GM19035 (cell line): ENCODE measurements at regions not wholly inside any gene's neighbourhood (a gene's known extent, or its start where the extent isn't known, plus 50 kb on each side); places are given as distances from the start of the nearest gene placed in this dataset.
"Not testable (repeated sequence)": the region's sequence is repeated elsewhere in the genome, so short reads cannot be mapped to it uniquely, and the experiment has no call there.

Experiments used
- ATAC-seq: cut with Tn5 transposase; IDR thresholded peaks from one replicate; pipeline ENCODE4 v1.9.1; 2021; ENCODE audit not compliant: unreplicated experiment

- no peak for ATAC-seq
Observed at GRCh38 chr3:10625323-10625722, 119.9 kb upstream of the ATP2B2 start.

- ATAC-seq = no peak
Observed at GRCh38 chr3:10627884-10628572, 122.6 kb upstream of the ATP2B2 start.

GRCh38 chr3:10628891-10629670 is 123.7 kb upstream of the ATP2B2 start:
- ATAC-seq = no peak

- no peak for ATAC-seq
Observed at GRCh38 chr3:10629671-10630040, 124.3 kb upstream of the ATP2B2 start.

GRCh38 chr3:10631224-10631623 is 125.8 kb upstream of the ATP2B2 start:
- ATAC-seq = no peak

- no peak for ATAC-seq
Observed at GRCh38 chr3:10632125-10632524, 126.7 kb upstream of the ATP2B2 start.

GRCh38 chr3:10632741-10633140 is 127.4 kb upstream of the ATP2B2 start:
- ATAC-seq = no peak

GRCh38 chr3:10635446-10636076 is 130.2 kb upstream of the ATP2B2 start:
- ATAC-seq = no peak

- no peak for ATAC-seq
Observed at GRCh38 chr3:10637342-10637741, 132.0 kb upstream of the ATP2B2 start.

- ATAC-seq = no peak
Observed at GRCh38 chr3:10638466-10638865, 133.1 kb upstream of the ATP2B2 start.

GRCh38 chr3:10641760-10642159 is 136.4 kb upstream of the ATP2B2 start:
- no peak for ATAC-seq

GRCh38 chr3:10644189-10644588 is 138.8 kb upstream of the ATP2B2 start:
- ATAC-seq = no peak

- ATAC-seq = no peak
Observed at GRCh38 chr3:10645800-10646199, 140.4 kb upstream of the ATP2B2 start.

GRCh38 chr3:10646531-10647335 is 141.3 kb upstream of the ATP2B2 start:
- ATAC-seq = no peak

- ATAC-seq = no peak
Observed at GRCh38 chr3:10647376-10647775, 142.0 kb upstream of the ATP2B2 start.

- no peak for ATAC-seq
Observed at GRCh38 chr3:10648181-10648580, 142.8 kb upstream of the ATP2B2 start.

GRCh38 chr3:10649463-10649862 is 144.1 kb upstream of the ATP2B2 start:
- ATAC-seq = not testable (repeated sequence)

- ATAC-seq = no peak
Observed at GRCh38 chr3:10651506-10651905, 146.1 kb upstream of the ATP2B2 start.

GRCh38 chr3:10653241-10653640 is 147.9 kb upstream of the ATP2B2 start:
- no peak for ATAC-seq

- no peak for ATAC-seq
Observed at GRCh38 chr3:10653866-10654611, 148.7 kb upstream of the ATP2B2 start.

- no peak for ATAC-seq
Observed at GRCh38 chr3:10655105-10655504, 149.7 kb upstream of the ATP2B2 start.
